Endothelial cell of umbilical vein (primary cell): ENCODE measurements at regions not wholly inside any gene's neighbourhood (a gene's known extent, or its start where the extent isn't known, plus 50 kb on each side); places are given as distances from the start of the nearest gene placed in this dataset.

ENCODE experiments used
- EZH2 ChIP-seq: IDR thresholded peaks from 2 replicates; pipeline ENCODE4 v1.6.1; 2012; ENCODE audit warnings: borderline replicate concordance, low read depth, mild to moderate bottlenecking, moderate library complexity, low read length, inconsistent platforms; ENCODE audit not compliant: severe bottlenecking
- MAX ChIP-seq: IDR thresholded peaks from 2 replicates; pipeline ENCODE4 v1.6.1; 2011; ENCODE audit not compliant: insufficient read depth, insufficient read length
- TF ChIP-seq, protein P1 (sequence below), 2 donors: IDR thresholded peaks; 1 replicate in 1 of 2; 2 replicates in 1 of 2; pipeline ENCODE4 v1.5.1; 2011; ENCODE audit warnings: low read length in 2 of 2, mild to moderate bottlenecking in 2 of 2, moderate library complexity in 2 of 2, control low read depth in 1 of 2, inconsistent platforms in 1 of 2, low read depth in 1 of 2; ENCODE audit not compliant: insufficient read depth in 1 of 2; ENCODE audit errors: extremely low read depth in 1 of 2

GRCh38 chr10:78483641-78484040 lies 450.0 kb downstream of the RPS24 start:
- no peak for TF ChIP-seq MAX
- TF ChIP-seq EZH2 = no peak
- TF ChIP-seq, protein P1, sequence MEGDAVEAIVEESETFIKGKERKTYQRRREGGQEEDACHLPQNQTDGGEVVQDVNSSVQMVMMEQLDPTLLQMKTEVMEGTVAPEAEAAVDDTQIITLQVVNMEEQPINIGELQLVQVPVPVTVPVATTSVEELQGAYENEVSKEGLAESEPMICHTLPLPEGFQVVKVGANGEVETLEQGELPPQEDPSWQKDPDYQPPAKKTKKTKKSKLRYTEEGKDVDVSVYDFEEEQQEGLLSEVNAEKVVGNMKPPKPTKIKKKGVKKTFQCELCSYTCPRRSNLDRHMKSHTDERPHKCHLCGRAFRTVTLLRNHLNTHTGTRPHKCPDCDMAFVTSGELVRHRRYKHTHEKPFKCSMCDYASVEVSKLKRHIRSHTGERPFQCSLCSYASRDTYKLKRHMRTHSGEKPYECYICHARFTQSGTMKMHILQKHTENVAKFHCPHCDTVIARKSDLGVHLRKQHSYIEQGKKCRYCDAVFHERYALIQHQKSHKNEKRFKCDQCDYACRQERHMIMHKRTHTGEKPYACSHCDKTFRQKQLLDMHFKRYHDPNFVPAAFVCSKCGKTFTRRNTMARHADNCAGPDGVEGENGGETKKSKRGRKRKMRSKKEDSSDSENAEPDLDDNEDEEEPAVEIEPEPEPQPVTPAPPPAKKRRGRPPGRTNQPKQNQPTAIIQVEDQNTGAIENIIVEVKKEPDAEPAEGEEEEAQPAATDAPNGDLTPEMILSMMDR (IDR thresholded peaks at IDR 0.05; ENCODE audit: extremely low read depth in 1 of 2, insufficient read depth in 1 of 2, low read depth in 1 of 2, low read length in 2 of 2) = no peak
